Activated CD4-positive, alpha-beta T cell treated with anti-CD3 and anti-CD28 coated beads, Interleukin-2, amount 50 U/mL, for 48 hours (primary cell): ENCODE measurements at regions not wholly inside any gene's neighbourhood (a gene's known extent, or its start where the extent isn't known, plus 50 kb on each side); places are given as distances from the start of the nearest gene placed in this dataset.

Source experiments
- DNase-seq, 2 experiments: peaks; one replicate each; pipeline ENCODE4 v3.0.0-alpha.2; 2020

DNA sequence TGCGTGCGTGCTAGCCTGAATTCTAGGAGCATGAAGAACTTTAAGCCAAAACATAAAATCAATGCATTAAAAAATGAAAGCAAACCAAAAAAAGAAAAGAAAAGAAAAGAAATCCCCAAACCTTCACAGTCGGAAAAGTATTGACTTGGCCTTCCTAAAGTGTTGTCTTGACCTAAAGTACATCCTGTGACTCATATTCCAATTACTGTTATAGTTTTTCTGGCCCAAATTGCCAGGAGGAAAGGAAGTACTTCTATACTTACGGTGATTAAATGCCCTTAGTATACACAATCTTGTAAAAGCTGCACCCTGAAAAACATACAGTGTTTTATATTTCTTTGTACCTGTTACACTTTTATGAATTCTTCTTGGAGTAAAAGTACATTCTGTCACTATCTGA lies 512.8 kb downstream of the ANKRD50 start:
- no peak for DNase-seq

DNA sequence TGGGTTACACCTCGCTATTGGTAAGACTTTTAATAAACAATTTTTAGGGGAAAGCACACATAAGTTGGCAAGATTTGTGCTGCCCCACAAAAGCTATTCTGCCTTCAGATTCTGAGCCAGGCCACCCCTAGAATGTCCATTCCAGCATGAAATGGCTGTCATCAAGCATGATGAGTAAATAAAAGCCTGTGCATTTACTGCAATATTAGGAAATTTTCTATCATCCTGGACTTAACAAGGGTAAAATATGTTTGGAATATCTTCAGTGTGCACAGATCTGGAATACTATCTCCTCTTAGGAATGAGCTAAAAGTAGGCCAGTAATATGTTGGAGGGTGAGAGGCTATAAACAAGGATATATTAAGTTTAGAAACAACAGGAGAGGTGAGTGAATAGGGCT lies 510.9 kb downstream of the ANKRD50 start:
- no peak for DNase-seq

DNA sequence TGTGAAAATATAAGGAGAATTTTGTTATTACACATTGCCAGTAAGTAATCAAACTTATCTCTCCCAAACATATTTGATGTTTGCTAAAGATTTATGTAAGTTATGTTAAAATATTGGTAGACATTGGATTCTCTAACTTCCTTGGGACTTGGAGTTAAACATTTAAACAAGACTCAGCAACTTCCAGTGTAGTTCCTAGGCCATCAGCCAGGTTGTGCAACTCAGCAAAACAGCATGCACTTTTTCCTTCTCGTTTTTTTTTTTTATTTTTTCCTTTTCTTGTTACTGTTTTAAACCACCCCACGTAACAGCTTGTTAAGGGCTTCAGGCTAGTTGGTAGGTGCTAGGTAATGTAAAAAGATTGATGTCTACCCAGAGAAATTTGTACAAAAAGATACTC lies 510.4 kb downstream of the ANKRD50 start:
- no peak for DNase-seq

DNA sequence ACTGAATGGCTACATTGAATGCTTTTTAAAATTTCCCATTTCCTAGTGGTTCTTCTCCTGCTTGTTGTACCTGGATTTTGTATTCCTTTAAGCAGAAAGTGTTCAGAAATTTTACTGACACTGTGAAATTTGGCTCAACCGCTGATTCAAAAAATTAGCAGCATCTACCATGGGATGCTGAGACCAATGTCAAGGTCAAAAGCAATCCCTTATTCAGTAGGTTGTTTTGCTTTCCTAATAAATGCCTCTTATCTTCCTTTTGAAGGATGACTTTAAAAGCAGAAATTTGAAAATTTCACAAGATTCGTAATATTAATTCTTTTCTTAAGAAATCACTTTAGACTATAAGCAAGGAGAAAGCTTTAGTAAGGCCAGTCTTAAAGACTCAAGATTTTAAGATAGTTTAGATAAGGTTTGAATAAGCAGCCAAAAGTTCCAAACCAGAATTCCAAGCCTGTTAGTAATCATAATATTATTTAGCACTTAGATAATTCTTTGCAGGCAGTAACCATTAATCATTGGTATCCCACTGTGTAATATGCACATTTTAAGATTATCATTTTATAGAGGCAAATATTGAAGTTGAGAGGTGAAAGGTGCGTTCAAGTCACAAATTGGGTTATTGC lies 508.8 kb downstream of the ANKRD50 start:
- no peak for DNase-seq

DNA sequence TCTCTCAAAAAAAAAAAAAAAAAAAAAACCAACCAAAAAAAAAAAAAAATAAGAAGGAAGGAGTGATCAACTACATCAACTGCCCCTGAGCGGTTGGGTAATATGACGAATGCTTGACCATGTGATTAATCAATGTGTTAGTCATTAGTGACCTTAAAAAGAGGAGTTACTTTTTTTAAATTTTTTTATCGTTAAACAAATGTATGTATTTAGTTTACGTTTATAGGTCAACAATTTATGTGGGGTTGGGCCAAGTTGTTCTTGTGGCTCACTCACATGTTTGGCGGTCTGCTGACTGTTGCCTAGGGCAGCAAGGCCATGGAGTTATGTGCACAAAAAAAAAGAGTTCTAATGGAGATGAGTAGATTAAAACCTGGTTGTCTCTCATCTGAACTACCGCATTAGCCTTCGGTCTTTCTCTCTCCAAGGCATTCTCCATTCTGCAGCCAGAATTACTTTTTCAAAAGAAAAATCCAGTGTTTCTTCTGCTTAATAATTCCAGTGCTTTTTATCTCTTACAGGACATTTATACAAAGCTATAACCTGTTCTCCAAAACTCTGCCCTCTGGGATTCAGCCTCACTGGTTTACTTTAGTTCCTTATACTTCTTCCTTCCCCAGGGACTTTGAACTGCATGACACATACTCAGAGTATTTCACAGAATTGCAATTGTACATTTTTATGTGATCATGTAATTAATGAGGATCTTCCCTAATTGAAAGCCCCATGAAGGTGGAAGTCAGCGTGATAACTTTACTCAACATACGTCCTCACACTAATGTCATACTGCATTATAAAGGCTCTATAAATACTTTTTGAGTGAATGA lies 505.5 kb downstream of the ANKRD50 start:
- DNase-seq, result no peak

DNA sequence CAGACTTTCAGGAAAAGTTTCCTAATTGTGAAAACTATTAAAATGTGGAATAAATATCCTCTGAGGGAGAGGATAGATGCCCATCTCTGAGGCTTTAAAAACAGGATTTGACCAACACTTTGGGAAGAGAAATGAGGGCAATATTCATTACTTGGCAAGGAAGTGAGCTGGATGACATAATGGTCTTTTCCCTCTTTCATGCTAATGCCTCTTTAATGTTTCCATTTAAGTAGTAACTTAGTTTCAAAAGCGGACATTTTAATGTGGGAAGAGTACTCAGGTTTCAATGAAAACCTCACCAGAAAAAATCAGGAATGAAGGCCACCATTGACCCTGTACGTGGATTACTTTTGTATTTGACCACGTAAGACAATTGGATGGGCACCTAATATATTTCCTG lies 503.3 kb downstream of the ANKRD50 start:
- DNase-seq, result no peak

DNA sequence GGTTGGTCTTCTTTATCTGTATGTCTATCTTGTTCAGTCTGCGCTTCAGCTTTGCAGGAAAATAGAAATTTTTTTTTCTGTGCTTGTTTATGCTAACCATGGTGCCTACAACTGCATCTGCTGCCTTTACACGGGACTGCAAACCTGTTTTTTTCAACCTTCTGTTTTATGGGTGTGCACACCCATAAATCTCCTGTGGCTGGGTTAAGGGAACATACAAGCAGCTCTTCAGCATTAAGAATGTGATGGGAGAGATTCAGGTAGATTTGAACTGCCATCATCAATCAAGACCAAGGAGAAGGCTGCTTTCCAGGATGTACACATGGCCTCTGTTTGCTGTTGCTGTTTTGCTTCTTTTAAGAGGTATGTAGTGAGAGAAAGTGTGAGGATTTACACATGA lies 502.9 kb downstream of the ANKRD50 start:
- no peak for DNase-seq

DNA sequence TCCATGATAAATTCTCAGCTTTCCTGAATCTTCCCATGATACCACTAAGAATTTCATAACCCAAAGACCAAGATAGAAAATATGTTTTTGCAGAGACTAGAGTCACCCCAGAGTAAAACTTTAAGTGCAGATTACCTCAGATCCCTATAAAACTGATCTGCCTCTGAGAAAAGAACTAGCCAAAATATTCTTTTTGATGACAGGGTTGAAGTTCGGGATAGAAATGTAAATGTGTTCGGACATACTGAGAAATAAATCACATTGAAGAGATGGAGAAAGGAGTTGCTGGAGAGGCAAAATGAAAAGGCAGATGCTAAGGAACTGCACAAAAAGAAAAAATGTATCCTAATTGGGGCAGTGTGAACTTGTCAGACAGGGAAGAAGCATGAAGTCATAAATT lies 501.8 kb downstream of the ANKRD50 start:
- DNase-seq, result no peak

DNA sequence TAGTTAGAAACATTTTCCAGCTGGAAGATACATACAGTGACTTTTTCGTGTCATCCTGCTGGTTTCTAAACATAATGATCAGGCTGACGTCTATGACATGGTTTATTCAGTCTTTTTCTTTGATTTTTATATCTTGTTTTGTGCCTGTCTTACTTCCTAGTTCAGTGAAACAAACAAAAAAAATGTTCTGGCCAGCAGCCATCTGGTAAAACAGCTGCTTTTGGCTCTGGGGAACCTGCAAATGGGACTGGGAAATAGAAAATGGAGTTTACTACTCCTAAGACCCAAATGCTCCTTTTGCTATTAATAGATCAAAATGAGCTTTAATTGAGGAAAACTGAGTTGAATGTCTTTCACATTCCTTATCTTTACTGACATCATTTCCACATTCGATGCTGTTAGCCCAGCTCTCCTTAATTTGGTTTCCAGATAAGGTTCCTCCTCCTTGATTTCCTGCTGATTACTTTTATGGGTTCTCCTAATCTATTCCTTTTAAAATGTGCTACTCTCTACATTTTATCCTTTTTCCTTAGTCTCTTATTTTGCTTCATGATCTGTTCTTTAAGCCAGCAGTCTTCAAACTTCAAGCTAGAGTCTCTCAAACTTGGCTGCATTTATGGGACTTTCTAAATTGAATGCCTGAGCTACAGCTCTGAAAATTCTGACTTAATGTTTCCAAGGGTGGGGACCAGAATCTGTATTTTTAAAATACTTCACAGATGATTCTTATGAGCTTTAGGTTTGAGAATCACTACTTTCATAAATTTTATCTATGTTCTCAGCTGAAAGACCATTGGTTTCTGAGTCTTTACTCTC lies 499.5 kb downstream of the ANKRD50 start:
- no peak for DNase-seq

DNA sequence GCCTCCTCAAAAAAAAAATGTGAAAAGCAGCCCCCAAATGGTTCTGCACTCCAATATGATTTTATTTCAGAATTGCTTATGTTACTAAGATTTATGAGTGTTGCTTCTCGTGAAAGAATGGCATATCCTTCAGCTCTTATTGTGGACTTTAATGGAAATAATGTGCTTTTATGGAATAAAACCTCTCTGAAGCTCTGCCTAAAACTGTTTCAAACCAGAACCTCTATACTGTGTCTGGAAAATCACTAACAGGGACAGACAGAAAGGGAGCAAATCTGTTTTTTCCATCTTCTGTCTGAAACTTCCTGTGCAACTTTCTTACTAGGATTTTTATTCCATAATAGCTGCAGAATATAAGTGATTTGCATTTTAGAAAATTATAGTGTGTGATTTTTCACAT lies 493.1 kb downstream of the ANKRD50 start:
- no peak for DNase-seq

DNA sequence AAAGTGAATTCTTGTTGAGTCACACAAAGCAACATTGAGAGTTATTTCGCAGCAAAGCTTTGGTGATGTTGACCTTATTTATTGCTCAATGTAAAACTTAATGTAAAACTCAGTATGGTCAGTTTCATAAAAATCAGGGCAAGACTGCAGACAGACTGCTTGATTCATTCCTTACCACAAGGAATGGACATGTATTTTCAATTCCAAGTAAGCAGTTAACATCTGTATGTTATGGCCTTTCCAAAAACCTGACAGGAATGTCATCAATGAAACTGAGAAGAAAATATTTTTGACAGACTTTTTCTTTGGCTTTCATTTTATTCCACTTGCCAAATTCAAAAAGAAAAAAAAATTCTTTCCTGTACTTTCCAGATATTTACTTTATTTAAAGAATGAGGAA lies 488.3 kb downstream of the ANKRD50 start:
- no peak for DNase-seq

DNA sequence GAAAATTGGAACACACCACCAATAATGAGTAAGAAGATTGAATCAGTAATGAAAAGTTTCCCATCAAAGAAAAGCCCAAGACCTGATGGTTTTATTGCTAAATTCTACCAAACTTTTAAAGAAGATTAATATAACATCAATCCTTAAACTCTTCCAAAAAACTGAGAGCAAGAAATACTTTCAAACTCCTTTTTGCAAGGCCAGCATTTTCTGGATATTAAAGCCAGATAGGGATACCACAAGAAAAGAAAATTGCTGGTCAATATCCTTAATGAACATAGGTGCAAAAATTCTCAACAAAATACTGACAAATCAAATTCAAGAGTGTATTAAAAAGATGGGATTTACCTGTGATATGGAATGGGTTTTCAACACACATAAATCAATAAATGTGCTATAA lies 484.6 kb downstream of the ANKRD50 start:
- no peak for DNase-seq

DNA sequence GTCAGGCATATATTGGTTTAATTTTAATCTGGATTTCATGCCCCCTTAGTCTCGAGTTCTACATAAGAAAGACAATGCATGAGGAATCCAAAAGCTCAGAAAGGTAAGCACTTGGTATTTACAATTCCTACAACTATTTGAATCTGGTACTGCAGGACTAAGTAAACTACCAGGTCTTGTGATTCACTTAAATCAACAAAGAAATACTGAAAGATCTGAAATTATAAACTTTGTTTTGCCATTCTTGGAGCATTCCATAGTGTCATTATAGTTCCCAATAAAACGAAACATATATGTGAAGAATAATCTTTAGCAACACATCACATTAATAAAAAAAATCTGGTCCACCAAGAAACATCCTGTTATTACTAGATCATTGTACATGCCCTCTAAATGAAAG lies 482.3 kb downstream of the ANKRD50 start:
- no peak for DNase-seq

DNA sequence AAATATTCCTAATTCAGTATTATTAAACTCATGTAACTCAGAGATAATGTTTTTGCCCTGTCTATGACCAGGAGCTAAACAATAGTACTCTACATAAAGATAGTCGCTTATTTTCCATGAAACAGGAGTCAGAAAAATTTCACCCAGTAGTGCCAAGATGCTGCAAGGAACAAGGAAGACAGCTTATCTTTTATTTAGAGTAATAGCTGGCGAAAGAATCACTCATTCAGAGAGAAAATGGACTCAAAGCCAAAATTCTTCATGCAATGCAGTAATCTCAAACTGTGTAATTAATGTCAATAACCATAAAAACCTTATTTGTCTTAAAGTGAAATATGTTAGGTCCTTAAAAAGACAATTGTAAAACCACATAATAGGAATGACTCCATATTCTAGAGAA lies 477.8 kb downstream of the ANKRD50 start:
- DNase-seq, result no peak

DNA sequence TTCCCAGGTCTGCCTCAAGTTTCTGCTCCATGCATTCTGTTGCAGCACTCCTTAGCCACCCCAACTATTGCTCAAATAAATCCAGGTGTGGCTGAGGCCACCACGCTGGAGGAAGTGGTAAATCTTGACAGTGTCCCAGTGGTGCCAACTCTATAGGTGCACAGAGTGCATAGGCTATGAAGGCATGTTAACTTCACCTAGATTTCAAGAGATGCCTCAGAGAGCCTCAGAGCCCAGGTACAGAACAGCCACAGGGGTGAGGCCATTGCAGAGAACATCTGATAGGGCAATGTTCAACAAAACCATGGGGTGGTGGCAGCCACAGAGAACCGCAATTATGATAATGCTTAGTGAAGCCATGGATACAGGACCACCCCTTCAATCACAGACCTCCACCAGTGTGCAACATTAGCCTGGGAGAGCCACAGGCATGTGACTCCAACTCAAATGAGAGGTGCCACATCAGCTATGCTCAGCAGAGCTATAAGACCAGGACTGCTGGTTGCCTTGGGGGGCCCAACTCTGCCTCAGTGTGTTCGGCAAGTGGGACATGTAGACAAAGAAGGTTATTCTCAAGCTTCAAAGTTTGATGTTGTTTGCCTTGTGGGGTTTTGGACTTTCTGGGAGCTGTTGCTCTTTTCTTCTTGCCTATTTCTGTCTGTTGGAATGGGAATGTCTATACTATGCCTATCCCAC lies 468.7 kb downstream of the ANKRD50 start:
- no peak for DNase-seq

DNA sequence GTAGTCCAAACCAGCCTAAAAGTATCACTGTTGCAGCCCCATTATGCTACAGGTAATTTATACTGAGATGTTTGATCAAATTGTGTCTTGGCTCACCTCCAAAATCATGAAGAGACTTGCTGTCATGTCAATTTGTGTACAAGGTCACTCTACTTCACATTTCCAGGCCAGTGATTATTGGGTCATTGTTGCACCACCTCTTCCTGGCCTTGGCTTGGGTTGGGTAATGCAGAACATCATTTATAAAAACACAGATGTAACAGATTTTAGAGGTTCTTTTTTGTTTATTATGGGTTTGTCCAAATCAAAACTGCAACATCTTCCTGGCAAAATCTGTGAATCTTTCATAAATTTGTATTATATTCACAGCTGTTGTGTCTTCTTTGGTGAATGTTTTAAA lies 459.5 kb downstream of the ANKRD50 start:
- no peak for DNase-seq

DNA sequence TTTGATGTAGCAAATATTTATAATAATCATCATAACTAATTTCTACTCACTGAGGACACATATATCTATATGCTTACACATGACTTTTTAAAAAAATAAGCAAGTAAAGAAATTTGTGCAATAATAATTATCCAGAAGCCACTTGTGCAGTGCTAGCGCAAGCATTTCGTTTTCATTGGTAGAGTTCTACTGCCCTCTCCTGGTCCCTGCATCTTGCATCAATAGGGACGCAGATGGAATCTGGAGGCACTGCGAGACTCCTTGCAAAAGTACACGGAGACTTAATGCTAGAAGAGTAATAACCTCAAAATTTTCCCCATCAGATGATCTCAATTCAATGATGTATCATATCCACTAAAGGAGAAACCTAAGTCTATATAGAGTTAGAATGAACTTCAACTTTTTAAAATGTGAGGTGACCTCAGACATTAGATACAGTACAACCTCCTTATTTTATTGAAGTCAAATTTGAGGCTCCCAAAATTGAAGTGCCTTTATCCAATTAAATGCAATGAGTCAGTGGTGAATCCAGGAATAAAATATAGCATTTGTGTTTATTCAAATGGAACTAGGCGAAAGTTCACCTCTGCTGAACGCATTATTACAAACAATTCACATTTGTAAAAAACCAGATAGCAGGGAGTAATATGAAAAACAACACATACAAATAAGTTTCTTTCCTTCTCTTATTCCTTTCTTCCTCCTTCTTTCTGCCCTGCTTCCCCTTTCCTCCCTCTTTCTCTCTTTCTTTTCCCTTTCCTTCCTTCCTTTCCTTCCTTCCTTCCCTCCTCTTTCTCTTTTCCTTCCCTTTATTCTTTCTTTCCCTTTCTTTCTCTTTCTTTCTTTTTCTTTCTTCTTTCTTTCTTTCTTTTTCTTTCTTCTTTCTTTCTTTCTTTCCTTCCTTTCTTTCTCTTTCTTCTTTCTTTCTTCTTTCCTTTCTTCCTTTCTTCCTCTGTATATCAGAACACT lies 450.0 kb downstream of the ANKRD50 start:
- peak; percentile 28 to 35 for DNase-seq

DNA sequence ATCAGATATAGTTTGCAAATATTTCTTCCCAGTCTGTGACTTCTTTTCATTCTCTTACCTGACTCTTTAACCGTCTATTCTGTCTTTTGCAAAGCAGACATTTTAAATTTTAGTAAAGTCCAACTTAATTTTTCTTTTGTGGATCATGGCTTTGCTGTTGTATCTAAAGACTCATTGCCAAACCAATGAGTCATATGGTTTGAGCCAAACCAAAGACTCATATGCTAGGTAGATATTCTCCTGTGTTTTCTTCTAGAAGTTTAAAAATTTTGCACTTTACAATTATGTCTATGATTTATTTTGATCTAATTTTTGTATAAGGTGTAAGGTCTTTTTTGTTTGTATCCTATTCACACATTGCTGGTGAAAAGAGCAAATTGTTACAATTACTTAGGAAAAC lies 446.8 kb downstream of the ANKRD50 start:
- DNase-seq, result no peak

DNA sequence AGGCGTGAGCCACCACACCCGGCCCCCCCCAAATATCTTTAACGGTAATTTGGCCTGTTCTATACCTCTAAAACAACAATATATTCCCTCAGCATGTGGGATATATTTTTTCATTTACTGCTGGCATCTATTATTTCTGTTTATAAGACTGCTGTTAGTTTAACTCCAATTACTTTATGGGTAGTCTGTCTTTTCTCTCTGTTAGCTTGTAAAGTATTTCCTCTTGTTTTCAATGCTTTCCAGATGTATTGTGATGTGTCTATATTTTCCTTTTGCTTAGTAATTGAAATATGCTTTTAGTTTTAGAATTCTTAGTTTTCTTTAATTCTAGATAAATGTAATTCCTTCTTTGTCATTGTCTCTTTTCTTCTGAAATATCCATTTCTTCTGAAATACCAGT lies 445.8 kb downstream of the ANKRD50 start:
- DNase-seq, result no peak

DNA sequence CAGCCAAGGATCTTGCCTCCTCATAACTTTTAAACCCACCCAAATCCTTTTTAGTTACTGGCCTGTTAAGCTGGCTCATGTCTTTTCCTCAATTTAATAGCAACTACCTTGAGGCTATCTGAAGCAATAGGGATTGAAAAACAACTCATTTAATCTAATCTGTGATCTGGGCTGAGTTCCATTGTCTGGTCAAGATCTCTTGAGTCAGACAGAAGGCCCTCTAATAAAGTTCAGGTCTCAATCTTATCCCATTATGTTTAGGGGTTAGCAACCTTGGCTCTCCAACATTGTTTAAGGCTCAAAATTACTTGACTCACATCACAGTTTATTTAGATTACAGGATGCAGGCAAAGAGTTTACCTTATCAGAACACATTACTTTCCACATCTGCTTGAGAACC lies 436.1 kb downstream of the ANKRD50 start:
- no peak for DNase-seq

DNA sequence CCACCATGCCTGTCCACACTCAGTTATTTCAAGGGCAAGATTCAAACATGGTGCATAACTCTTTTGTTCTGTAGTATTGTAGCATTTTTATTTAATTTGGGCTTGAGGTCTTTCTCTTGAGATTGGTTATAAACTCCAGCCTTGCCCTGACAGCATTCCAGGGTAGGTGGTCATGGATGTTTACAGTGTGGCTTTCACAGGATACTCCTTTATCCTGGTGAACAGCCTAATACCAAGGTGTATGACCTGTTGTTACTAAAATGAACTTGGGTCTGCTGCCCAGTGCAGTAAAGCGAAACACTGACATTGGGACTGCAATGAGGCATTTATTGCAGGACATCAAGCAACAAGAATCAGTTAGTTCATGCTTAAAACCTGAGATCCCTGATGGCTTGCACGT lies 434.8 kb downstream of the ANKRD50 start:
- DNase-seq, result no peak

DNA sequence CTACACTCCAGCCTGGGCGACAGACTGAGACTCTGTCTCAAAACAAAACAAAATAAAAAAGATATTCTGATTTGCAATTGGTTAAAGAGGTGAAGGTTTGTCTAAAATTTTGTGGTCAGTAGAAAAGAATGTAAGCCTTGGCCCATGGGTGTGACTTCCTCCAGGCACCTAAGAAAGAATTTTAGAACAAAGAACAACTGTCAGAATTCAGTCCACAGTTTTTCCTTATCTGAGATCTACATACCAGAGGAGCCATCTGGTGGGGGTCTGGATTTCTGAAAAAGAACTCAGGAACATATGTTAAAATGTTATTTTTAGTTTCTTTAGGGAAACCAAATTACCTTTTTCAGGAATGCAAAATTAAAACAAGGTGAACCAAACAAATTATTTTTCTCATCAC lies 434.1 kb downstream of the ANKRD50 start:
- DNase-seq, result no peak
